Fibroblast of mammary gland (primary cell): ENCODE measurements at regions not wholly inside any gene's neighbourhood (a gene's known extent, or its start where the extent isn't known, plus 50 kb on each side); places are given as distances from the start of the nearest gene placed in this dataset.

Experiments used
- DNase-seq: peaks from one replicate; pipeline ENCODE4 v3.0.0-alpha.2; 2010; ENCODE audit warnings: low read depth
- H3K4me3 ChIP-seq: 2 replicates; pipeline ENCODE4 v1.5.1; 2011; ENCODE audit warnings: low read depth, mild to moderate bottlenecking, low read length, moderate library complexity; ENCODE audit not compliant: control insufficient read depth
- TF ChIP-seq, protein P1 (sequence below): conservative IDR thresholded peaks from 2 replicates; pipeline ENCODE4 v1.5.1; 2011; ENCODE audit warnings: low read depth, low read length, inconsistent platforms; ENCODE audit not compliant: control insufficient read depth, insufficient read depth

DNA sequence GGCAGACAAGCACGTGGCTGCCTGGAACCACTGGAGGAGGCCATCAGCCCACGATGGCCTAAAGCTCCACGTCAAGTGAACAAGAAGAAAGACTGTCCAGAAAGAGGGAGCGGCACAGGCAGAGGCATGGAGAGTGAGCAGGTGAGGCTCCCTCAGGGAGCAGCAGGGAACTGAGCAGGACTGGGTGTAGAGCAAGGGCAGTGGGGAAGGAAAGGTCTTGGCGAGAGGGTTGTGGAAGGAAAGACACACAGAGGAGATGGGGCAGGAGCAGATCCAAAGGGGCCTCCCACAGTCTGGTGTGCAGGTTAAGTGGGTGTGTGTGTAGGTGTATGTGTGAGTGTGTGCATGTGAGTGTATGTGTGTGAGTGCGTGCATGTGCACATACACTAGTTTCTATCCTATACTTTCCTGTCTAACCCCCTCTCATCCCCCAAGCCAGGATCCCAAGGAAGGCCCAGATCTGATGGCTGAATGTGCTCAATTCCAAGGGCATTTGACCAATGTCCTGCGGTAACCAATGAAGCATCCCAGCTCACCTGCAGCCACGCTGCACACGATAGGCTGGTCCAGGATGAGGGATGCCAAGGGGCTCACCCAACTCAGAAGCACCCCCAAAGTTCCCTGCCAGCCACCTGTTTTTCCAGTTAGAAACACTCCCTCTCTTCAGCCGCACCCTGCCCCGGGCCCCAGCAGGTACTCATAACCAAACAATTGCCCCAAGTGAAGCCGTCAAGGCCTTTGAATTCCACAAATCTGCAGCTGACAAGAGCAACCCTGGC, 262.5 kb upstream of the RAB6C start:
- no peak for DNase-seq
- H3K4me3 ChIP-seq: no peak overlapping the region
- TF ChIP-seq, protein P1, sequence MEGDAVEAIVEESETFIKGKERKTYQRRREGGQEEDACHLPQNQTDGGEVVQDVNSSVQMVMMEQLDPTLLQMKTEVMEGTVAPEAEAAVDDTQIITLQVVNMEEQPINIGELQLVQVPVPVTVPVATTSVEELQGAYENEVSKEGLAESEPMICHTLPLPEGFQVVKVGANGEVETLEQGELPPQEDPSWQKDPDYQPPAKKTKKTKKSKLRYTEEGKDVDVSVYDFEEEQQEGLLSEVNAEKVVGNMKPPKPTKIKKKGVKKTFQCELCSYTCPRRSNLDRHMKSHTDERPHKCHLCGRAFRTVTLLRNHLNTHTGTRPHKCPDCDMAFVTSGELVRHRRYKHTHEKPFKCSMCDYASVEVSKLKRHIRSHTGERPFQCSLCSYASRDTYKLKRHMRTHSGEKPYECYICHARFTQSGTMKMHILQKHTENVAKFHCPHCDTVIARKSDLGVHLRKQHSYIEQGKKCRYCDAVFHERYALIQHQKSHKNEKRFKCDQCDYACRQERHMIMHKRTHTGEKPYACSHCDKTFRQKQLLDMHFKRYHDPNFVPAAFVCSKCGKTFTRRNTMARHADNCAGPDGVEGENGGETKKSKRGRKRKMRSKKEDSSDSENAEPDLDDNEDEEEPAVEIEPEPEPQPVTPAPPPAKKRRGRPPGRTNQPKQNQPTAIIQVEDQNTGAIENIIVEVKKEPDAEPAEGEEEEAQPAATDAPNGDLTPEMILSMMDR: no peak

- TF ChIP-seq, protein P1: no peak
- no peak for DNase-seq
Observed at GRCh38 chr2:129717560-129718130, 261.8 kb upstream of the RAB6C start.

DNA sequence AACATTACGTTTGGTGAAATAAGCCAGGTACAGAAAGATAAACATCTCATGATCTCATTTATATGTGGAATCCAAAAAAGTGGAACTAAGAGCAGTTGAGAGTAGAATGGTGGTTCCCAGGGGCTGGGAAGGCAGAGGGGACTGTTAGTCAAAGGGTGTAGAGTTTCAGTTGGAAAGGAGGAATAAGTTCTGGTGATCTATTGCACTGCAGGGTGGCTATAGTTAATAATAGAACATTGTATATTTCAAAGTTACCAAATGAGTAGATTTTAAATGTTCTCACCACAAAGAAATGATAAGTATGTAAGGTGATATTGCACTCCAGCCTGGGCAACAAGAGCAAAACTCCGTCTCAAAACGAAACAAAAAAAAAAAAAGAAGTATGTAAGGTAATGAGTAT, 260.1 kb upstream of the RAB6C start:
- no peak for DNase-seq
- TF ChIP-seq, protein P1: no peak
- H3K4me3 ChIP-seq: no peak overlapping the region

More at GRCh38 chr2:129717560-129718130, 261.8 kb upstream of the RAB6C start:
- no peak overlapping the region for H3K4me3 ChIP-seq

DNA sequence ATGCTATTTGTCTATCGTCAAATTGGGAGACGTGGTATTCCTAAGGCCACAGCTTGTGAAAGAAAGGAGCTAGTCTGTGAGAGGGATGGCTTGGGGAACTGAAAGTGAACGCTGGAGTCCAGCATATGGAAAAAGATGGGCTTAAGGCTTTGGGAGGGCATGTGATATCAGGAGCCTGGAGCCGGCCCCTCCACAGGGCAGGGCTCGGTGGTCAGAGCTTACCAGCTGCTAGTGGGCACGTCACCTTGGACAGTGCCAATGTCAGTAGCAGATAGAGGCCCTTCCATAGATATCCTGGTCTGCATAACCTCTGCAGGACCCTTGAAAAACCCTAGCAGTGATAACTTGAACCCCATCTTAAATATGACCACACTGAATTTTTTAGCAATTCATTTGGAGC, 259.1 kb upstream of the RAB6C start:
- TF ChIP-seq, protein P1: no peak
- DNase-seq: no peak
- H3K4me3 ChIP-seq: no peak overlapping the region

DNA sequence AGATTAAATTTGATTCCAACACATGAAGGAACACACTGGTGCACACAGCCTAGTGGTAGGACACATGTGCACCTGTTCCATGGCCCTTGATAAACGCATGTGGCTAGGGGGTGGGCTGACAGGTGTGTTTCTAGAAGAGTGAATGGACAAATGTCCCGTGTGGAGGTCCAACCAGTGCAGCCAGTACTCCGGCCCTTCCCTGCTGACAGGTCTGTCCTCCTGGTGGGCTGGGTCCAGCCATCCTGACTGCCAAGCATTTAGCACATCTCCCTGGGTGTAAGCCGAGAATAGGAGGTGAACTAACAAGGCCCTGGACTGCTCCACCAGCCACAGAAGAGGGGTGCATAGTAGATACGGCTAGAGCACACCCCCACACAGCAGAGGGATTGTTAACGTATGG, 258.7 kb upstream of the RAB6C start:
- DNase-seq: no peak
- TF ChIP-seq, protein P1: no peak
- no peak overlapping the region for H3K4me3 ChIP-seq

DNA sequence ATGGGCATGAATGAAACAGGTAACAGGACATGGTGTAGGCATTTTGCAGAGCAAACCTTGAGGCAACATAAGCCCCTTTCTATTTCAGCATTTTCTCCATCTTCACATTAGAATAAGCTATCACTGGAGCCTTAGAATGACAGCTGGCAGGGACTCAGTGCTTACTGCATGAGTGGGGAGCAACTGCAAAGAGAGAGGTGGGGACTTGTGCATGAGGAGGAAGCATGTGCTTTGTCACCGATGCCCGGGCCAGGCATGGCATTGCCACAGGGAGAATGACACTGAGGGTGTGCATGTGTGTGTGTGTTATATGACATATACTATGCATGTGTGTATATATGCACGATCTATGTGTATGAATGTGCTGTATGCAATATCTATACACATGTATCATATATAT, 258.2 kb upstream of the RAB6C start:
- no peak for DNase-seq
- TF ChIP-seq, protein P1: no peak
- no peak overlapping the region for H3K4me3 ChIP-seq
